ENCODE measurements at regions not wholly inside any gene's neighbourhood (a gene's known extent, or its start where the extent isn't known, plus 50 kb on each side); places are given as distances from the start of the nearest gene placed in this dataset.
"Not testable (repeated sequence)": the region's sequence is repeated elsewhere in the genome, so short reads cannot be mapped to it uniquely, and the experiment has no call there.

- DNase-seq, result no peak
These were observed 156.9 kb downstream of the LAT start for GRCh38 chr16:29141586-29142324.

GRCh38 chr16:29141121-29141520, 156.3 kb downstream of the LAT start:
- DNase-seq, result not testable (repeated sequence)

GRCh38 chr16:29139901-29140855, 155.3 kb downstream of the LAT start:
- DNase-seq, result not testable (repeated sequence)

DNA sequence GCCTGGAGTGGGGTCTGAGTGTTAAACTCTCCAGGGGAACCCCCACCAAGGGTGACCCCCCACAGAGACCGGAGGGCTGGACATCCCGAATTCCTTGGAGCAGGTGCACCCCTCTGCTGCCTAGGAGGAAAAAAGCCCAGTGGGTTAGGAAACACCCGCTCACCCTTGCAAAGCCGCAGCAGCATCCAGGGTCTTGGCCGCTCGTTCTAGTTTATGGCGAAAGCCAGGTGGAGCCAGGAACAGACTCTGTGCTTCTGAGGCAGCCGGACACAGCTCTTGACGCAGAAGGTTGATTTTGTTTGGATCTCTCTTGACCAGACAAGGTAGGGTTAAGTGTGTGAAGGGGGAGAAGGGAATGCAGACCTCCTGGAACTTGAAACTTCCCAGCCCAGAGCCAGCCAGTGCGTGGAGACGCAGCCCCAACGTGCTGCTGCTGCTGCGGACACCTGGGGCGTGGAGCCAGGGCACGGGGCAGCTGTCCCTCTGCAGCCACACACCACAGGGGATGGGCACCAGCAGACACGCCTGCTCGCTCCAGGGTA, 154.5 kb downstream of the LAT start:
- no peak for DNase-seq

DNA sequence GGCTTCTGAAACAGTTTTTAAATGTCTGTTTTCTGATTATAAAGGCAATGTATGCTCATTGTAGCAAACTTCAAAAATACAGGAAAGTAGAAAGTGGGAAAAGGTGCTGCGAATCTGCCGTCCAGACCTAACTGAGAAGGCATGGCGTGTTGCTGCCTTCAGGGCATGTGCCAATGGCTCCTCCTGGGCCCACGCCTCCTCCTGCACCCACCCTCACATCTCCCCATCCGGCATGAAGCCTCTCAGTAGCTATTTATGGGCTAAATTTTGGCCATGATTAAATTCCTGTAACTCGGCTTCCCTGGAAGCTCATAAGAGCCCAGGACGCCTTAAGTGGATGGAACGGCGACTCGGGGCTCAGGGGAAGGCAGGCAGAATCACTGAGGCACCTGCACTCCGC, 153.8 kb downstream of the LAT start:
- DNase-seq, result not testable (repeated sequence)

DNA sequence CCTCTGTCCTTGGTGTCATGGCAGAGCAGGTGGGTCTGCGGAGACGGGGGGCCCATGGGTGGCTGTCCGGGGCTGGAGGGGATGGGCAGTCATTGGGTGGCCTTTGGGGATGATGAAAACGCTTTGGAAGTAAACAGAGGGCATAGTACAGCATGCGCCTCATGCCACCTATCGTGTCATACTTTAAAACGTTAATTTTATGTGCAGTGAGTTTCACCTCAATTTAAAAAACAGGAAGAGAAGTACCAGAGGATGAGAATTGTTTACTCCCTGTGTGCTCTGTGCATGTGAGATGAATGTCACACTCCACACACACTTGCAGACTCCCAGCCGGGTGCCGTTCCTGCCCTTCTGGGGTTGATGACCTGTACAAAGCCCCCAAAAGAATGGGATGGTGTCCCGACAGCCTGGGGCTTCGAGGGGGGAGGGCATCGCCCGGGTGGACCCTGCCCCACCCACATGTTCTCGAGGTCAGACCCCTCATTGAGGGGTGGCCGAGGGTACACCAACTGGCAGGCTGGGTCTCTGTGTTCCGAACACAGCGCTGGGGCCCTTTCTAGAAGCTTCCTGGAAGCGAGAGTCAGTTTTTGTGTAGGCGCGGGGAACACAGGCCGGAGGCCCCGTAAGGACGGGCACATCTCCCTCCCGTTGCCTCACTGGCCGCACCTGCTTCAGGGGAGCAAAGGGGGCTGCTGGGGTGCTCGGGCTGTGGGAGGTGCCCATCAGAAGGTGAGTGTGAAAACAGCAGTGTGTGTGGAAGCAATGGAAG, 153.2 kb downstream of the LAT start:
- DNase-seq, result not testable (repeated sequence)

GRCh38 chr16:29137461-29137860, 152.6 kb downstream of the LAT start:
- not testable (repeated sequence) for DNase-seq

DNA sequence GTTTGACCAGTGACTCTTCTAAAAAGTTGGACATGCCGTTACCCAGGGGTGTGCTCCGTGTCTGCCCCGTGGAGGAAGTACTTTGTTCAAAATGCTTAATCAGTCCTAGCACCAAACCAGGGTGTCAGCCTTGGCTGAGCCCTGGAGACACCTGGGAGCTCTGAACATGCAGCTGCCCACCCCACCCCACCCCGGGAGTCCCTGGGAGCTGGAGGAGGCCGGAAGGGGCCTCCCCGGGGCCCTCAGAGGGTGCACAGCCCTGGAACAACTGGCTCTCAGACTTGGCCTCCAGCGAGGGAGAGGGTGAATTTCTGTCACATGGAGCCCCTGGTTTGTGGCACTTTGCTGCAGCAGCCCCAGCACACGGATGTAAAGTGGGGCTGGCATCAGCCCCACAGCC, 152.1 kb downstream of the LAT start:
- not testable (repeated sequence) for DNase-seq

DNA sequence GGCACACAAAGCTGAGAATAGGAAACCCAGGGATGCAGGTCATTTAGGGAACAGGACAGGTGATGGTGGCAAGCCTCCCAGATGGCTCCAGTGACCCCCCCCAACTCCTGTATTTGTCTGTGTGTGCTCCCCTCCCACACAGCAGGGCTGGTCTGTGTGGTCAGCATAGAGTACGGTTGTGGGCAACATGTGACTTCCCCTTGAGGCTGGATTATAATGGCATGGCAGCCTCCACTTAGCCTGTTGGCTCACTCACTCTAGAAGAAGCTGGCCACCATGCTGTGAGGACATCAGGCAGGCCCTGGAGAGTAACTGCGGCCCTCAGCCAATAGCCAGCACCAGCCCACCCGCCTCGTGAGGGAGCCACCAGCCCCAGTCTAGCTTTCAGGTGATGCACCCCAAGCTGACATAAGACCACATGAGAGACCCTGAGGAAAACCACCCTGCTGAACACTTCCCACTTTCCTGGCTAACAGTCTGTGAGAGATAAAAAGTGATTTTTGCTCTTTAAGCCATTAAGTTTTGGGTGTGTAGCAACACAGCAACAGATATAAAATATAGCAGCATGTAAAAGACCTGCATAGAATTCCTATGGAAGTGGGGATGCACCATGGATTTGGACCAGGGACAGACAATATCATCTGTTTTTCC, 151.3 kb downstream of the LAT start:
- not testable (repeated sequence) for DNase-seq

DNA sequence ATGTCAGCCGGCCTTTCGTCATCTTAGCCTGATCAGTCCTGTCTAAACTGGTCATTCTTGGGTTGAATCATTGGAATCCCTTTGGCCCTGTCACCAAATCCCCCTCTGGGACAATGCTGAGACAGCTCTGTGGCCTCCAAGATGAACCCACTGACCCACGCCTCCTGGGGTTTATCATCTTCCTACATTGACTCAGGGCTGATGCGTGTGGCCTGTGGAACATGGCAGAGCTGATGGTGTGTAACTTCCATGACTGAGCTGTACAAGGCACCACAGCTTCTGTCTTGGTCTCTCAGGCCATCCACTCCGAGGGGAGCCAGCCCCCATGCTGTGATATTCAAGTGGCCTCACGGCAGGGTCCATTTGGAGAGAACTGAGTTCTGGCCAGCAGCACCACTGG, 150.2 kb downstream of the LAT start:
- not testable (repeated sequence) for DNase-seq

- DNase-seq, result not testable (repeated sequence)
These were observed 149.0 kb downstream of the LAT start for GRCh38 chr16:29133681-29134430.

- DNase-seq, result not testable (repeated sequence)
These were observed 148.0 kb downstream of the LAT start for GRCh38 chr16:29132869-29133268.

GRCh38 chr16:29132444-29132843, 147.6 kb downstream of the LAT start:
- not testable (repeated sequence) for DNase-seq

- DNase-seq, result not testable (repeated sequence)
These were observed 146.3 kb downstream of the LAT start for GRCh38 chr16:29130901-29131851.

DNA sequence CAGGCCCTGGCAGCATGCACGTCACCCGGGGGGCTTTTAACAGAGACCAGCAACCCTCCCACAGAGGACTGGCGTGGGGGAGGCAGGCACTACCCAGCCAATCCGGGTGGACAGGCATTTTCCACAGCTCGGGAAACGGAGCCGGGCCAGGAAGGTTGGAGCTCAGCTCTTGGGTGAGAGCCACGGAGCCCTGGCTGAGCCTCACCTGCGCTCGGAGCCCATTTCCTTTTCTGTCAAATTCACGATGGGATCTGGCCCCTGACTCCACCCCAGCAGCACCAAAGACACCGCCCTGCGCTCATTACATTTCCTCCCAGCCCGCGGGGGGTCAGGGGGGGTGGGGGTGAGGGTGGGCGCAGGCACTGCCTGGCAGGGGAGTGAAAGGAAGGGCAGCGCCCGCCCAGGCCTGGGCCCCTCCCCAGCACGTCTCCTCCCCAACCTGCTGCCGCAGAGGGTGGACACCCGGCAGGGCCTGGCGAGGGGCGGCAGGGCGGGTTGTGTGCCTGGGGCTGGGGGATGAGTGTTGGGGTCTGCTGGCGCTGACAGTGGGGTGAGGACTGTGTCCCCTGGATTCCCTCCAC, 145.4 kb downstream of the LAT start:
- not testable (repeated sequence) for DNase-seq

DNA sequence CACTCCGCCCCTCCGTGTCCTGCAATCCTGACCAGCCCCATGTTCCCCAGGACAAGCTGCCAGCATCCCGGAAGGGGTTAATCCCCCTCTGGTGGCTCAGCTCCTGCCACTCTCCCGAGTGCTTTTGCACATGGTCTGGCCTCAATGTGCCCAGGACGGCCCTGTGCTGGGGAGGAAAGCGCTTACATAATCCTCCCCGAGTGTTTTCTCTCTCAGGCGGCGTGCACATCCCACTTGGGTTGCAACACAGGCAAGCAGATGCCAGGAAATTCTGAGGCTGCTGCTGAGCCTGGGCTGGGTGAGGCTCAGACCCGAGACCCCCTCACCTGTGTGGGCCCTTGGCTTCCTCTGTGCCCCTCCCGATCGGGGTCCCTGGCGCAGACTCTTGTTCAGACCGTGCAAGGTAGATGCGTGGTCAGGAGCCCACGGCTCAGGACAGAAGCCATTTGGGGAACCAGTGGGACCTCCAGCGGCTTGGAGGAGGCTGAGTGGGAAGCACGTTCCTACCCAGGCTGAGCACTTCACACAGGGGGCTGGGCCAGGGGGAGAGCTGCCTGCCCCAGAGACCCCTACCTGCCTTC, 144.7 kb downstream of the LAT start:
- not testable (repeated sequence) for DNase-seq

DNA sequence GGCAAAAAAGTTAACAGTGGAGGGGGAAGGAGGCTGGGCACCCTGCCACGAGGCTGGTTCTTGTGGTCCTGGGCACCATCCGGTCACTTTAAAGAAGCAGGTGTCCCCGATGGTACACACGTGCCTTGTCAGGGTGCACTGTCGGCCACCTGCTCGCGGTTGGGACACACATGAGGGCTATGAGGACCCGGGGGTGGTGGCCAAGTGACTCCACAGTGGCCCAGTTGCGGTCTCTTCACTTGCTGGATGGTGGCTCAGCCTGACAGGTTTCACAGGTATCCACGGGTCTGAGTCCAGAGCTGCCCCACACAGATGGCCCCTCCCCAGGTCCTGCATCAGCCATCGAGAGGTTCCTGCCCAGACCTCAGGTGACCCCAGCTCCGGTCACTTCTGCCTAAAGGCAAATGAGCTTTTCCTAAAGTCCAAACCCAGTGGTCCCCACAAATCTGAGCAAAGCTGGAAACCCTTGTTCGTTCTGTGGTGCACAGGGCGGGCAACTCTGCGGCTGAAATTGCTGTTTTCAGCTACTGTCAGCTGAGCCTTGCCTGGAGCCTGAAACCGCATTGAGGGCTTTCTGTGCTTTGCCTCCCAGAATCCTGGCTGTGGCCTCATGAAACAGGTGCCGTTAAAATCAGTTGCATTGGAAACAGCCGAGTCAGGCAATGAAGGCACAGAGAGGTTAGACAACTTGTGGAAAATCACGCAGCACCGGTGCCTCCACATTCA, 144.0 kb downstream of the LAT start:
- not testable (repeated sequence) for DNase-seq

DNA sequence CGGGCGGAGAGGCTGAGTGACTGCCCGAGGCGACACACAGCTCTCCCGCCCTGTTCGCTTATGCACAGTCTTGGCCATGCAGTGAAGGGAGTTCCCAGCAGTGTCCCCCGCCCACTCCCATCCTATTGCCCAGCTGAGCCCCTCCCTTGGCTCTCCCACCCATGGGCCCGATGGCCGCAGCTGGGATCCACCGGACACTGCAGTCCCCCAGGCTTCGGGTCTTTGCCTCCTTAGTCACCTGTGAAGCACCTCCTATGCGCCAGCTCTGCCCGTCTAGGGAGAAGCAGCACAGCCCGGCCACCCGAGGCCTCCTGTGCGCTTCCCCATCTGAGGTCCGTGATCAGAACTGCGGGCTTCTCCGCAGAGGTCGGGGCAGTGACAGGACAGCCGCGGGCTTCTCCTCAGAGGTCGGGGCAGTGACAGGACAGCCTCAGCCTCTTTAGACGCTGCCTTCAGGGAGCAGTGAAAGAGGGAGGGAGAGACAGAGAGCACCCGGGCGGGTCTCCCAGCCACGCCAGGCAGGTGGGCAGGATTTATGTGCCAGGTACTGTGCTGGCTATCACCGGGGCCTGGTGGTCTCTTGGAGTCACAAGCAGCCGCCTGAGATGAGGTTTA, 143.1 kb downstream of the LAT start:
- not testable (repeated sequence) for DNase-seq
